GM19467 (cell line): ENCODE measurements at regions not wholly inside any gene's neighbourhood (a gene's known extent, or its start where the extent isn't known, plus 50 kb on each side); places are given as distances from the start of the nearest gene placed in this dataset.

Experiments used
- ATAC-seq: cut with Tn5 transposase; IDR thresholded peaks from one replicate; pipeline ENCODE4 v1.9.1; 2021; ENCODE audit warnings: mild to moderate bottlenecking, moderate library complexity; ENCODE audit not compliant: unreplicated experiment

DNA sequence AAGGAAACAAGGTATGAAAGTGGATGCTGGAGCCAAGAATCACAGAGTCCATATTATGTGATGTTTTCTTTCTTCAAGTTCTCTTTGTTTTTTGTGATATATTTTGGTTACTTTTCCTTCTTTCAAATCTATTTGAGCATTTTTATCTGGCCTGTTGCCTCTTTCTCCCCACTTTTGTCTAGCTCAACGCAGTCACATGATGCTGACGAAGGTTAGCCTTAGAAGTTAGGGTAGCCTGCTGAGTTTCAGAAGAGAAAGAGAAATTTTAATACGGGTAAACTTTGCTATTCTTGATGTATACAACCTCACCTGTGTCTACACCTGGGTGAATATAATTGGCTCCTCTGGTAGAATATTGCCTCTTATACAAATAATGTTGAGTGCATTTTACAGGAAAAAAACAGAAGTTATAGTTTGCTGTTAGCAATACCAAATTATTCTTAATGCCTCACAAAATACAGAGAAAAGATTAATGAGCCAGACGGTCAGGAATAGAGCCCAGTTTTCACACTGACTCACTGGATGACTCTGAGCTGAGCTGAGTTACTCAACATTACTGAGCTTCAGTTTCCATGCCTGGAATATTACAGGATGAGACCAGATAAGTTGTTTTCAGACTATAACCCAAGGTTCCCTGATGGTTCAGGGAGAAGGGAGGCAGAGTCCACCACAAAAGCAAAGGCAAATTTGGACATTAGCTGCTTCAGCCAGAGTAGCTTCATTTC, 161.6 kb upstream of the BDNF start:
- no peak for ATAC-seq

DNA sequence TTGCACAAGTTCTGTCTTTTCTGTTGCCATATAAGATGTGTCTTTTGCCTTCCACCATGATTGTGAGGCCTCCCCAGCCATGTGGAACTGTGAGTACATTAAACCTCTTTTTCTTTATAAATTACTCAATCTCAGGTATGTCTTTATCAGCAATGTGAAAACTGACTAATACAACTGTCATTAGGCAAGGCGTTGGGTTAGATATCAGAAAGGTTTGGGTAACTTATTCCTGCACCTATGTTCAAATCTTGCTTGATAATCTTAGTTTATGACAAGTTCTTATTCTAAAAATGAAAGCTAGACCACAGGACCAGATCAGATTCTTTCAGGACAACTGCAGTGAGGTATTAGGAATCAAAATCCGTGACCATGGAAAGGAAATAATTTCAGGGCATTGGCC, 160.6 kb upstream of the BDNF start:
- ATAC-seq = no peak

DNA sequence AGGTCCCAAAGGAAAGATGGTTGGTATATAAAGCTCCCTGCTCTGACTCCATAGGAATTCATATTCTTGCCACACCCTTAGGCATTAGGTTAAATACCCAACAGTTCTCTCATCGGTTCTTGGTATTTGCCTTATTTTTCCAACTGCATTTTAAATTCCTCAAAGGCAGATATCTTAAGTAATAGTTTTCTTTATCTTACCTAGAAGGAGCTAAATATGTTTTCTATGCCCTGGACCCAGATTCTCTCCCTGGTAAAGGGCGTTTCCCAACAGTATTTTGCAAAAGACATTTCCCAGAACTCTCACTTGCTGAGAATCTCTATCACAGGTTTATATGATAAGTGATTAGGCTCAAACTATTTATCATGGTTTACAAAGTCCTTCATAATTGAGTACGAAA, 158.6 kb upstream of the BDNF start:
- no peak for ATAC-seq

DNA sequence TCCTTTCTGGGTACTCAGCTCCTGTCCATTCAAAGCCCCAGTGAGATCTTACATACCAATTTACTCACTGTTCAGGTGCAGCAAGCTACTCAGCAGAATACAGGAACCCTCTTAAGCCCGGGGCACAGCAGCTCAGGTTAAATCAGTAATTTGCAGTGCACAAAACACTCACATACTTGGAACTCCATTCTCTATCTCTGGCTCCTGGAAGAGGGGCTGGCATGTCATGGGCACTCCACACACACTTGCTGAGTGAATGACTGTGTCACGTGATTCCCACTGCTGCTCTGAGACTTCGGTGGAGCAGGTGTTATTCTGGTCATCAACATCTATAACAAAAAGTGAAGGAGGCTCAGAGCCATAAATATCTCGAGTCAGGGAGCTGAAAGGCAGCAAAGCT, 157.3 kb upstream of the BDNF start:
- ATAC-seq = peak; percentile 14

DNA sequence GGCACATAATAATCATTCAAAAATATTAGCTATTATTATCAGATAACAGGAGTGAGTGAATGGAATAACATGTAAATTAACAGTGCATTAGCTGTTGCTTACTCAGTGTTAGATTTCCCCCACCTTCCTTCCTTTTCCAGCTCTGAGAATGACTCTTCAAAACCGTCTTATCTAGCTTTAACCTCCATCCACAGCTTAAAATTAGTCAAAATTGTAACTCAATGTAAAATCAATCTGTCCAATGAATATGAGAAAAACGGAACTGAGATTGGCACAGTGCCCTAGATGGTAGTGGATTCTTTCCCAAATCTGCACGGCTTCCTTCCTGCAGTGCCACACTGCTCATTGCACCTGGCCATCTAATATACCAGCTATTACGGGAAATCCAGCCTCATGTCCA, 156.8 kb upstream of the BDNF start:
- ATAC-seq = peak; percentile 41

DNA sequence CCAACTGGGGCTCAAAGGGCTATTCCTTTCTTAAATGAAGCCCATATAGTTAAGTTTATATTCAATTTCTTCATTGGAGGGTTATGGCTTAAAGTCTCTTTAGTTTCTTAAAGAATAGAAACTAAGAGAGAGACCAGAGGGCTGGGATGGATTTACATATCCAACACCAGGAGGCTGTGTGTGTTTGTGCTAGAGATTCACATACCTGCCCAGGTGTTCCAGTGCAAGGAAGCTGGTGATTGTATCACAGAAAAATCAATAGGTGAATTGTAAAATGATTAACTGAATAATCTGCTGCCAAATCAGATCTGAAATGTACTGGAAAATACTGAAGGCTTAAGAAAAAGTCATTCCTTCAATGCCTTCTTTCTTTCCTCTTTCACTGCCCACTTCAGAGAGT, 148.2 kb upstream of the BDNF start:
- ATAC-seq = no peak

DNA sequence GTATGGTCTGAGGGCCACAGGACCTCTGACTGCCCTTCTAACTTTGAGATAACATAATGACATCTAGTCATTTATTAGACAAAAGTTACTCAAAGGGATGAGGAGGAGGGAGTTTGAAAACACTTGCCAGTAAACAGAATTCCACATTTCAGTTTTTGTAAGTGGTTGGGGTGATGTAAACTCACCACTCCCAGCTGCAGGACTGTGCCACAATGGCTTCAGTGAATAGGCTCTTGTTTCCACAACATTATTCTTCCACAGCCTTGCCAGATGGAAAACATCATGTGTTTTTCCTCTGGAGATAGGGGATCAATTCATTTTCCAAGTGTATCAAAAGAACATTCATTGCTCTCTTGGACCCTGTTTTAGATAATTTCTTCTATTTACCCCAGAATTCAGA, 147.2 kb upstream of the BDNF start:
- no peak for ATAC-seq

DNA sequence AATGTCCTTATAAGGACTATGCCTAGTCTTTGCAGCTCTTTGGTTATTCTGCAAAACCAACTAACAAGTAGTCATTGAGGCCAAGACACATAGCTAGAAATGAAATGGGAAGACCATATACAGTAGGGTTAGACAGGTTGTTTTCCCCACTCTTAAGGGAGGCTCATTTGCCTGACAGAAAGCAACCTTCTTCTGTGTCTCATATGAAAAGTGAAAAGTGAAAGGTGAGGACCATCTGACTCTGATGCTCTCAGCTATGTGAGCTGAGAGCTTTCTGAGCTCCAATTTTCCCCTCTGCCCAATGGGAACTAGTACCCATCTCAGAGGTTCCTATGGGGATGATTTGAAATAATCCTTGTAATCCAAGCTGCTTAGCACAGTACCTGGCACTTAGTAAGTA, 142.0 kb upstream of the BDNF start:
- no peak for ATAC-seq

DNA sequence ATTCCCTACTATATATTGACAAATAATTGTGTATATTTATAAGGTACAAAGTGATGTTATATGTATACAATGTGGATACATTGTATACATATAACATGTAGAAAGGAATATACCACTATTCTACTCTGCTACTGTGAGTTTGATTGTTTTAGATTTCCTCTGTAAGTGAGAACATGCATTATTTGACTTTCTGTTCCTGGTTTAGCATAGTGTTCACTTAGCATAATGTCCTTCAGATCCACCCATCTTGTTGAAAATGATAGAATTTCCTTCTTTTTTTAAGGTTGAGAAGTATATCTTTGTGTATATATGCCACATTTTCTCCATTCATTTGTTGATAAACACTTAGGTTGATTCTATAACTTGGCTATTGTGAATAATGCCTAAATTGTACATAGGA, 140.8 kb upstream of the BDNF start:
- no peak for ATAC-seq

DNA sequence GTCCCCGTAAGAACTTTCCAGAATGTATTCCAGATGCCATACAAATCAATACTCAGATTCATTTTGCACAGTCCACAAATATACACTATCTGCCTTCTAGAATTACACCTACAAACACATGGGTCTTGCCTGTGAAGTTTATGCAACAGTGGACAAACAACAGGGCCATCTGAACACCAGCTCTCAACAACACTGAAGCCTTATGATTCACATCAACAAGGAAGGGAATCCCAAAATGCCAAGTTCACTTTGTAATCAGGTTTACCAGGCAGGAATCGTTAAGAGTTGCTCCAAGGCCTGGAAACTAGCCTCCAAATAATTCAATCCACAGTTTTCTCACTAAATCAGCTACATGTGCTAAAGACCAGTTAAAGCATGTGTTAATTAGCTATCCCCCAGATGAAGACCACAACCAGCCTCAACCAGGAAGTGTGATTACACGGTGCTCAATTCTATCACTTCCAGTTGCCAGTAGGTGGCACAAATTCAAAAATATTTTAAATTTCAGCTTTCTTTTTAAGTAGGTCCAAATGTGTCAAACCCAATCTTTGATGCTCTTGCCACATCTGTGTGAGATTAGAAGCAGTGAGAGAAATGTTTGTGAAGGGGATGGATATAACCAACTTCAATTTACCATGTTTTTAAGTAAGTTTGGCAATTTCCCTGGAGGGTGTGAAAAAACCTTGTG, 139.1 kb upstream of the BDNF start:
- ATAC-seq = no peak

DNA sequence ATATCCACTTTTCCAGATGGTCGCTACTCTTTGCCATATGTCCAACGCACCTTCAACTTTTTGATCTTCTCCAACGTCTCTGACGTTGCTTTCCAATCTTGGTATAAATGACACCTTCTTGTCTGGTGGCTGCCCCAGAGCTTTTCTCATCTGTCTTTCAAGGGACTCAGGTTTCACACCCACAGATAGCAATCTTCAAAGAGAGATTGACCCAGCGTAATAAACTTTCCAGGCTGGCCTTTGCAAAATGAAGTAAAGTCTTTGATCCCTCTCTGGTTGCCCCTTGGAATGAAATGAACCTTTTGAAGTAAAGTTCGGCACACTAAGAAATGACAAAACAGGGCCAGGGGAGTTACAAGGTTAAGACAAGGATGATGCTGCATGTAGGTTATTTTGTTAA, 138.4 kb upstream of the BDNF start:
- ATAC-seq = no peak

DNA sequence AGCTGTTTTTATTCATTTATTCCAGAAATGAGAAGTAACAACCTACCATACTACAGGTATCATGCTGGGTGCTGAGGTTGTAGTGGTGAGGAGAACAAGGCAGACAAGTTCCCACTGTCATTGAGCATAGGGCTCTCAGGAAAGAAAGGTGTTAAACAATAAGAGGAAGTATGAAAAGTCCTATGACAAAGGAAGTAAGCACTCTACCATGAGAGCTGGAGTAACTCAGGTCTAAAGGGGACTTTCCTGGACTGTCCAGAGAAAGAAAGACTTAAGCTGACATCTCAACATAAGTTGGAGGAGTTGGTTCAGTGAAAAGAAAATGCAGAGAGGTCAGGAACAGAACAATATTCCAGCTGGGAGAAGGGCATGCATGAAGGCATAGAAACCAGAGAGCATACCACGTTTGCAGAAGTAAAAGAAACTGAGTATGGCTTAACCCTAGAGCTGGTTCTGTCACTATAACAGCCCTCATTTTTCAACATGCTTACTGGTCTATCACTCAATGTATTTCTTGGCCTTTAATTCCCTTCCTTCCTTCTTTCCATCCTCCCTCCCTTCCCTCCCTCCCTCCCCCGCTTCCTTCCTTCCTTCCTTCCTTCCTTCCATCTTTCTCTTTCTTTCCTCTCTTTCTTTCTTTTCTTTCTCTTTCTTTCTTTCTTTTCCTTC, 137.8 kb upstream of the BDNF start:
- peak; percentile 68 for ATAC-seq

DNA sequence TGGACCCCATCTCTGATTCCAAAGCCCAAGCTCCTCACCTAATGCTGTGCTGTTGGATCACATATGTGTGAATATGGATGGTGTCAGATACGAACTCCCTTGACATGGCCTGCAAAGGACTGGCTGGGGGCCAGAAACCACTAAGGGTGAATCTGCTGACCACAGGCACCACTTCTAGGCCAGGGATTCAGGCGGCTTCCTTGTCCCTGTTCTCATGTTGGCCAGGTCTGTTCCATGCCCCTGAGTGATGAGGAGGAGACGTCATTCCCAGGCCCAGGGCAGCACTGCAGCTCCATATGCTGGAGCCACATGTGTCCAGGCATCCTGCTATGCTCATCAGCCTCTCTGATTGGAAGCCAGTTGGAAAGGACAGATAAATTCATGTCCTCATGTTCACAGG, 130.0 kb upstream of the BDNF start:
- ATAC-seq = no peak

DNA sequence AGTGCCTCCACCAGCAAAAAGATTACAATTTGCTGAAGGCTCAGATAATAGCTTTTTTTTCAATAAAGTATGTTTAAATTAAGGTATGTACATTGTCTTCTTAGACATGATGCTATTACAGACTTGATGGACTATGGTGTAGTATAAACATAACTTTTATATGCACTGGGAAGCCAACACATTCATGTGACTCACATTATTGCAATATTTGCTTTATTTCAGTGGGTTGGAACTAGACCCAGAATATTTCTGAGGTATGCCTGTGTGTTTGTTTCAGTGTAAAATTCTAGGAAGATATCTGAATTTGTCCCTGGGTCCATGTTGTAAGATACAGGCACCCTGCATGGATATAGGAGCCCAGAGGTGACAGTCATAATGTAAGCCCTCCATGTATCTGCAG, 120.0 kb upstream of the BDNF start:
- ATAC-seq = no peak

DNA sequence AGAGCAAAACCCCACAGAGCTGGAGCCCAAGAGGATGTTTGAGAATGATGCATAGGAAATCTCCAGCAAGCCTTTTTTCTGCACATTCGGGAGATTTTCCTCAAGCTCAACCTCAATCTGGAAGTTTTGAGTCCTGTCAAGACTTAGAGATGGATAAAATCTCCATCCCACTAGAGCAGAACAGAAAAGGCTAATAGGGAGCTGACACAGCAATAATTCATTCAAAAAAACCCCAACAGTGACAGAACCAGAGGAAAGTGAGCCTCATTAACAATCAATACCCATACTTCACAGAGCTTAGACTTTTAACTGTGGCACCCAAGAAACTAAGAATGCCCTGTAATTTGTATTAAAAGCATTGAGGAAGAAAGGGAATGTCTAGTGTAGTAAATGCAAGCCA, 115.9 kb upstream of the BDNF start:
- ATAC-seq = no peak

DNA sequence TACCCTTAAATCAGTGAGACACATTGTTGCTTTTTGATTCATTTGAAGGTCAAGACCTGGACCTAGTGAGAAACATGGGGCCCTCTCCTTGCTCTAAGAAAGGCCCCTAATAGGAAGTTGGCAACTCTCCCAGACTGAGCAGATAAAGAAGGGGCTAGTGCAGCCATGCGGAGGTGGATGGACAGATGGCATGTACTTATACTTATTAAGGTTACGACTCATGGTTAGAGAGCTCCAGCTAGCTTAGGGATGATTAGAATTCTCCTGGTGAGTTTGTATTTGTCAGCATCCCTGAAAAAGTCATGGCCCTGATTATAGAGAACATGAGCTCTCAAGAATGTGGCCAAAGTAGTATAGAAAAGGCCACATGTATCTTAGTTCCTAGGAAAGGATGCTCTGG, 112.1 kb upstream of the BDNF start:
- ATAC-seq = no peak

DNA sequence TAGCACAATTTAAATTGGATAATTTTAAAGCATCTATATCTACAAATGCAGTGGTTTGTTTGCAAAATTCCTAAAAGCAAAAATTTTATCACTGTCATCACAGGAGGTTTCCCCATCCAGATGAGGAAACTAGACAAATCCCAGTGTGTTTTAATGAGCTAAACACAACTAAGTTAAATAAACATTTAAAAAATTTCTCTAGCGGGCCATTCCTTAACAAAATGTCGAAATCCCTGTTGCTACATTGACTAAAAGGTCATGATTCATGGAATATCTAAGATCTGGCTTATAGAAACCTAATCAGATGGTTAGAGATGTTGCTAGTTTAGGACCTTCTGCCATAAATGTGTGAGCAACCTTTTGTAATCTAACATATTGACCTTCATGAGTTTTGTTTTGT, 107.3 kb upstream of the BDNF start:
- ATAC-seq = no peak

DNA sequence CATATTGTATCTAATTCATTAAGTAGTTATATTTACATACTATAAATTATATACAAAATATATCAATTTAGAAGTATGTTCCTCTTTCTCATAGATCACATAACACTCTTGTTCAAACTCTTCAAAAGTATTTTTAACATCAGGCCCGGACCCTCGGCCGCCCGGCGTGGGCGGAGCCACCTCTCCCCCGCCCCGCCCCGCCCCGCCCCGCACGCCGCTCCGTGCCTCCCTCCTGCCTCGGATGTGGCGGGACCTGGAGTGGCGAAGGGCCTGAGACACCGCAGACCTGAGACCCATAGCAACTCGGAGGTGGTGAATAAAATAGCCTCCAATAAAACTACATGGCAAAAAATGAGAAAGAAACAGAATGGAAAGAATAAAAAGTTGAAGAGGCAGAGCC, 105.9 kb upstream of the BDNF start:
- ATAC-seq = no peak

DNA sequence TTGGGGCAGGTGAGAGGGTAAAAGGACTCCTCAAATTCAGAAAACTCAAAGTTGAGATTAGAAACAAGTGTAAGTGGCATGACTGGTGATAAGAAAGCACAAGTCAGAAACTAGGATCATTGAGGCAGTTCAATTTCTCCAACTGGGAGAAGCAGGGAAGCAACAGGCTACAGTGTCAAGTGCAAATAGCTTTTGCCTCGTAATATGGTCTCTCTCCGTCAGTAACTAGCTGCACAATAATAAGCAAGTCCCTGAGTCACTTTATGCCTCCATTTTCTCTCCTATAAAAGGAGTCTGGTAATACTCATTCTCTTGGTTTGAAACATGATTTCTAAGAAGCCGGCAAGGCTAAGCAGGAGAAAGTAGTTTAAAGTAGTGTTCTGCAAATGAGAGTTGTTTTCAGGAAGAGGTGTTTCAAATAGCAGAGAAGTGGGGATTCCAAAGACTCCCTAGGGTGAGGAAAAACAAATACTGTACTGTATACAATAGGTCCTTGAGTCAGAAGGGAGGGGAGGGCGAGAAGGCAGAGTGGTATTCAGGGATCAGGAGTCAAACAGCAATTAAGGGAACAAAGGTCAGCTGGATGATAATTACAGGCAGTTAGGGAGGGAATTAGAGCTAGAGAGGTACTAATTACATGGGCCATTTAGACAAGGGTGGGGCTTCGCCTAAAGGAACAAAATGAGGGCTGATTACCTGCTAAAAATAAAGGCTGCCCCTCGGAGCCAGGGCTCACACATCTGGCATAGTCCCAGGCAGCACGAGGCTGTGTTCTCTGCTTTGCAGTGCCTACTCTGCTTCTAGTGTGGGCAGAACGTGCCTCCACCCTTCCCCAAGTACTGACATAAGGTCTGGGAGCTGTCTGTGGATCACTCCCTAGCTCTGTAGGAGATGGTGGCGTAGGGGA, 96.0 kb upstream of the BDNF start:
- ATAC-seq = no peak

DNA sequence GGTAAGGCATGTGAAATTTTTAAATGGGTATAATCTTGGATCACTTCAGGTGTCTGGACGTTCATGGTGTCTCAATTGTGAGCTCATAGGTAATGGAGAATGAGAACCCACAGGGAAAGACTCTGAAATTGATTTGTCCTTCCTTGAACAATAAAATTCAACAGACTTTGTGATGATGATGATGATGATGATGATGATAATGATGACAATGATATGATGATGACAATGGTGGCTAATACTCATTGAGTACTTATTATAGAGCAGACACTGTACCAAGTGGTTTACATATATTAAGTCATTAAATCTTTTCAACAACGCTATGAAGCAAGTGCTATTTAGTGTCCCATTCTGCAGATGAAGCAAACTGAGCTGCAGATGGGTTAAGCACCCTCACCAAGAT, 86.6 kb upstream of the BDNF start:
- ATAC-seq = no peak

DNA sequence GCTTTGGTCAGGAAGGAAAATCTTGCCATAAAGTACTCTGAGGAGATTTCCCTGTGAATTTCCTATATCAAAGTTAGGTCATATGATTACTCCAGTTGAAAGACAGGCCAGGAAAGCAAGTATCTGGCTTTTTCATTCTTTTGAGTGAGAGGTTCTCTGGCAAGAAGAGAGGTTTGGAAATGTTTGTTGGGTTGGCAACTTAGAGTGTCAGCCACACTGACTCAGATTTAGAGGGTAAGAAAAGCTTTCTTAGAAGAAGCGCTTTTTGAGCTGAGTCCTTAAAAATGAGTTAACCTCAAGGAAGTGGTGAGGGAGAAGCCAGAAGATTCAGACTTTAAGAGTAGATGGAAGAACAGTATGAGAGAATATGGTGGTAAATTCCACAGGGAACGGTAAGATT, 86.1 kb upstream of the BDNF start:
- ATAC-seq = no peak
